Skeletal muscle satellite cell (primary cell): ENCODE measurements at regions not wholly inside any gene's neighbourhood (a gene's known extent, or its start where the extent isn't known, plus 50 kb on each side); places are given as distances from the start of the nearest gene placed in this dataset.
"Not testable (repeated sequence)": the region's sequence is repeated elsewhere in the genome, so short reads cannot be mapped to it uniquely, and the experiment has no call there.

Experiments used
- H3K27me3 ChIP-seq: 2 replicates; pipeline ENCODE4 v1.7.0; 2013; ENCODE audit warnings: low read length; ENCODE audit not compliant: control insufficient read depth, insufficient read depth
- H3K36me3 ChIP-seq: 2 replicates; pipeline ENCODE4 v1.7.0; 2013; ENCODE audit warnings: mild to moderate bottlenecking, control low read depth, low read length; ENCODE audit not compliant: insufficient read depth
- H3K4me1 ChIP-seq: 2 replicates; pipeline ENCODE4 v1.7.0; 2013; ENCODE audit warnings: low read length; ENCODE audit not compliant: control insufficient read depth, insufficient read depth
- H3K4me2 ChIP-seq: 2 replicates; pipeline ENCODE4 v1.7.0; 2013; ENCODE audit warnings: mild to moderate bottlenecking, low read length
- H3K4me3 ChIP-seq: 2 replicates; pipeline ENCODE4 v1.7.0; 2013; ENCODE audit warnings: low read length
- H3K9ac ChIP-seq: 2 replicates; pipeline ENCODE4 v1.7.0; 2013; ENCODE audit warnings: mild to moderate bottlenecking, low read depth, low read length, moderate library complexity
- H3K9me3 ChIP-seq: replicated peaks from 2 replicates; pipeline ENCODE4 v1.7.0; 2013; ENCODE audit warnings: mild to moderate bottlenecking, control low read depth, low read length

GRCh38 chr21:10369289-10369688 lies 152.1 kb upstream of the TPTE start:
- not testable (repeated sequence) for H3K4me2 ChIP-seq, H3K4me3 ChIP-seq, H3K27me3 ChIP-seq, H3K36me3 ChIP-seq, H3K4me1 ChIP-seq, H3K9me3 ChIP-seq, H3K9ac ChIP-seq

GRCh38 chr21:10377758-10378157 lies 143.6 kb upstream of the TPTE start:
- H3K4me3 ChIP-seq, H3K4me1 ChIP-seq, H3K4me2 ChIP-seq, H3K36me3 ChIP-seq, H3K9ac ChIP-seq, H3K27me3 ChIP-seq: not testable (repeated sequence)
- peaks cover 17% of the 10 kb centered on the region for H3K9me3 ChIP-seq

GRCh38 chr21:10379816-10380215 lies 141.6 kb upstream of the TPTE start:
- not testable (repeated sequence) for H3K36me3 ChIP-seq, H3K4me1 ChIP-seq, H3K9ac ChIP-seq, H3K4me3 ChIP-seq, H3K4me2 ChIP-seq, H3K27me3 ChIP-seq
- peaks cover 22% of the 10 kb centered on the region for H3K9me3 ChIP-seq

- H3K9ac ChIP-seq, H3K4me2 ChIP-seq, H3K27me3 ChIP-seq, H3K36me3 ChIP-seq, H3K4me3 ChIP-seq, H3K4me1 ChIP-seq: not testable (repeated sequence)
- H3K9me3 ChIP-seq, result peaks cover 36% of the 10 kb centered on the region
Observed at GRCh38 chr21:10381687-10382060, 139.7 kb upstream of the TPTE start.

- not testable (repeated sequence) for H3K4me2 ChIP-seq, H3K4me3 ChIP-seq, H3K4me1 ChIP-seq, H3K36me3 ChIP-seq, H3K27me3 ChIP-seq, H3K9ac ChIP-seq
- peaks cover 36% of the 10 kb centered on the region for H3K9me3 ChIP-seq
Observed at GRCh38 chr21:10382135-10382534, 139.2 kb upstream of the TPTE start.

- not testable (repeated sequence) for H3K4me2 ChIP-seq, H3K4me1 ChIP-seq, H3K4me3 ChIP-seq, H3K27me3 ChIP-seq, H3K36me3 ChIP-seq, H3K9ac ChIP-seq
- H3K9me3 ChIP-seq, result peaks cover 36% of the 10 kb centered on the region
Observed at GRCh38 chr21:10382580-10382979, 138.8 kb upstream of the TPTE start.

GRCh38 chr21:10383571-10383970 lies 137.8 kb upstream of the TPTE start:
- not testable (repeated sequence) for H3K4me1 ChIP-seq, H3K4me2 ChIP-seq, H3K9ac ChIP-seq, H3K36me3 ChIP-seq, H3K4me3 ChIP-seq, H3K27me3 ChIP-seq
- H3K9me3 ChIP-seq, result peaks cover 33% of the 10 kb centered on the region

GRCh38 chr21:10384304-10384861 lies 137.0 kb upstream of the TPTE start:
- H3K4me2 ChIP-seq, H3K36me3 ChIP-seq, H3K27me3 ChIP-seq, H3K4me1 ChIP-seq, H3K4me3 ChIP-seq, H3K9ac ChIP-seq: not testable (repeated sequence)
- peaks cover 35% of the 10 kb centered on the region for H3K9me3 ChIP-seq

GRCh38 chr21:10385202-10385601 lies 136.2 kb upstream of the TPTE start:
- H3K4me2 ChIP-seq, H3K4me1 ChIP-seq, H3K9ac ChIP-seq, H3K36me3 ChIP-seq, H3K27me3 ChIP-seq, H3K4me3 ChIP-seq: not testable (repeated sequence)
- H3K9me3 ChIP-seq, result peaks cover 36% of the 10 kb centered on the region

GRCh38 chr21:10385898-10386527 lies 135.4 kb upstream of the TPTE start:
- H3K9ac ChIP-seq, H3K4me3 ChIP-seq, H3K4me1 ChIP-seq, H3K36me3 ChIP-seq, H3K4me2 ChIP-seq, H3K27me3 ChIP-seq: not testable (repeated sequence)
- peaks cover 35% of the 10 kb centered on the region for H3K9me3 ChIP-seq

- peaks cover 27% of the 10 kb centered on the region for H3K9me3 ChIP-seq
- H3K27me3 ChIP-seq, H3K36me3 ChIP-seq, H3K4me2 ChIP-seq, H3K4me3 ChIP-seq, H3K9ac ChIP-seq, H3K4me1 ChIP-seq: not testable (repeated sequence)
Observed at GRCh38 chr21:10387692-10388450, 133.5 kb upstream of the TPTE start.

- H3K4me3 ChIP-seq, H3K9ac ChIP-seq, H3K36me3 ChIP-seq, H3K4me1 ChIP-seq, H3K27me3 ChIP-seq, H3K4me2 ChIP-seq: not testable (repeated sequence)
- H3K9me3 ChIP-seq, result peaks cover 25% of the 10 kb centered on the region
Observed at GRCh38 chr21:10388625-10389024, 132.8 kb upstream of the TPTE start.
